HG03159 (cell line): ENCODE measurements at regions not wholly inside any gene's neighbourhood (a gene's known extent, or its start where the extent isn't known, plus 50 kb on each side); places are given as distances from the start of the nearest gene placed in this dataset.

ENCODE experiments used
- ATAC-seq: cut with Tn5 transposase; IDR thresholded peaks from one replicate; pipeline ENCODE4 v1.9.1; 2021; ENCODE audit warnings: mild to moderate bottlenecking, moderate library complexity; ENCODE audit not compliant: unreplicated experiment

- no peak for ATAC-seq
Observed at GRCh38 chr10:131519723-131520605, 208.4 kb upstream of the TCERG1L start.

- ATAC-seq: no peak
Observed at GRCh38 chr10:131531265-131532190, 220.0 kb upstream of the TCERG1L start.

GRCh38 chr10:131532291-131532690 lies 220.8 kb upstream of the TCERG1L start:
- no peak for ATAC-seq

- no peak for ATAC-seq
Observed at GRCh38 chr10:131532745-131533341, 221.3 kb upstream of the TCERG1L start.

GRCh38 chr10:131533846-131534526 lies 222.5 kb upstream of the TCERG1L start:
- ATAC-seq: no peak

GRCh38 chr10:131534836-131535235 lies 223.3 kb upstream of the TCERG1L start:
- ATAC-seq: no peak

GRCh38 chr10:131536676-131537075 lies 225.2 kb upstream of the TCERG1L start:
- ATAC-seq: no peak

GRCh38 chr10:131537281-131537680 lies 225.8 kb upstream of the TCERG1L start:
- ATAC-seq: no peak

GRCh38 chr10:131544495-131544894 lies 233.0 kb upstream of the TCERG1L start:
- ATAC-seq: no peak

- ATAC-seq: no peak
Observed at GRCh38 chr10:131546086-131546810, 234.7 kb upstream of the TCERG1L start.

- no peak for ATAC-seq
Observed at GRCh38 chr10:131547129-131547799, 235.7 kb upstream of the TCERG1L start.

GRCh38 chr10:131548176-131548575 lies 236.7 kb upstream of the TCERG1L start:
- ATAC-seq: no peak

- ATAC-seq: no peak
Observed at GRCh38 chr10:131549116-131549515, 237.6 kb upstream of the TCERG1L start.

GRCh38 chr10:131553121-131553520 lies 241.6 kb upstream of the TCERG1L start:
- no peak for ATAC-seq

GRCh38 chr10:131553581-131553980 lies 242.1 kb upstream of the TCERG1L start:
- no peak for ATAC-seq

GRCh38 chr10:131554821-131555220 lies 243.3 kb upstream of the TCERG1L start:
- ATAC-seq: no peak

GRCh38 chr10:131555406-131555805 lies 243.9 kb upstream of the TCERG1L start:
- no peak for ATAC-seq

GRCh38 chr10:131556061-131556896 lies 244.8 kb upstream of the TCERG1L start:
- no peak for ATAC-seq
